Endothelial cell of umbilical vein (primary cell): ENCODE measurements at regions not wholly inside any gene's neighbourhood (a gene's known extent, or its start where the extent isn't known, plus 50 kb on each side); places are given as distances from the start of the nearest gene placed in this dataset.

Experiments used
- BruUV-seq: library from RNA; stranded (reverse); fragments of 400-500 nt; replicated peaks from 2 replicates; lab custom pipeline; 2021; lab: Mats Ljungman, UMichigan
- CTCF ChIA-PET: fragments of 300-600, 350-600 bp; sonication (Branson Sonifier 250); formaldehyde crosslinking; loops from one replicate; lab custom pipeline; 2021; ENCODE audit warnings: antibody characterized with exemption, inconsistent platforms; lab: Charles Lee
- POLR2A ChIA-PET: fragments of 300-600, 350-600 bp; sonication (Branson Sonifier 250); formaldehyde crosslinking; loops from one replicate; lab custom pipeline; 2021; ENCODE audit warnings: antibody characterized with exemption, inconsistent platforms; lab: Charles Lee
- DNase-seq: peaks from one replicate; pipeline ENCODE4 v3.0.0-alpha.2; 2011; ENCODE audit warnings: low read depth, low spot score
- FAIRE-seq: peaks from 2 replicates; lab custom pipeline; 2011; peaks lifted over from hg19 to GRCh38; lab: Jason Lieb, UNC
- H2AFZ ChIP-seq: 2 replicates; pipeline ENCODE4 v1.6.0; 2012; ENCODE audit warnings: low read depth, low read length, control low read depth, inconsistent platforms
- H3K27ac ChIP-seq: 2 replicates; pipeline ENCODE4 v1.5.1; 2011; ENCODE audit warnings: low read depth, mild to moderate bottlenecking, control low read depth, low read length, moderate library complexity; ENCODE audit not compliant: insufficient read depth
- H3K27me3 ChIP-seq, 2 experiments: 2 replicates each; pipeline versions ENCODE4 v1.6.0 to v1.6.1; 2011; ENCODE audit warnings: low read length in 2 of 2, mixed read lengths in 1 of 2; ENCODE audit not compliant: control insufficient read depth in 2 of 2, insufficient read depth in 2 of 2
- H3K36me3 ChIP-seq, 2 experiments: 2 replicates in 1 of 2; 3 replicates in 1 of 2; pipeline ENCODE4 v1.5.1; 2011; ENCODE audit warnings: low read length in 2 of 2, mild to moderate bottlenecking in 1 of 2, moderate library complexity in 1 of 2; ENCODE audit not compliant: control insufficient read depth in 2 of 2, insufficient read depth in 2 of 2; ENCODE audit errors: extremely low read depth in 1 of 2
- H3K4me1 ChIP-seq: 3 replicates; pipeline ENCODE4 v1.5.1; 2011; ENCODE audit warnings: mild to moderate bottlenecking, low read length; ENCODE audit not compliant: control insufficient read depth, insufficient read depth; ENCODE audit errors: extremely low read depth
- H3K4me2 ChIP-seq: 2 replicates; pipeline ENCODE4 v1.6.1; 2011; ENCODE audit warnings: low read length, control low read depth, mixed read lengths; ENCODE audit not compliant: insufficient read depth
- H3K4me3 ChIP-seq, 3 experiments: fragments of 200-600 bp in 1 of 3; sonication (generic), shearing (Covaris generic) in 1 of 3; replicated peaks in 1 of 3; 2 replicates each; pipeline ENCODE4 v1.5.1; 2011 to 2016; ENCODE audit warnings: control low read depth in 3 of 3, low read length in 3 of 3, mild to moderate bottlenecking in 2 of 3, inconsistent platforms in 1 of 3, low read depth in 1 of 3, moderate library complexity in 1 of 3; ENCODE audit not compliant: insufficient read depth in 1 of 3
- H3K79me2 ChIP-seq: 2 replicates; pipeline ENCODE4 v1.6.0; 2012; ENCODE audit warnings: low read length, inconsistent platforms; ENCODE audit not compliant: control insufficient read depth, insufficient read depth
- H3K9ac ChIP-seq: replicated peaks from 2 replicates; pipeline ENCODE3; 2011; ENCODE audit warnings: low read length, control low read depth; ENCODE audit not compliant: insufficient read depth; ENCODE audit errors: extremely low read depth
- H3K9me1 ChIP-seq: replicated peaks from 3 replicates; pipeline ENCODE4 v1.6.0; 2011; ENCODE audit warnings: mild to moderate bottlenecking, low read length; ENCODE audit not compliant: control insufficient read depth, insufficient read depth; ENCODE audit errors: extremely low read depth
- H3K9me3 ChIP-seq: replicated peaks from 2 replicates; pipeline ENCODE4 v1.5.1; 2012; ENCODE audit warnings: low read length, inconsistent platforms; ENCODE audit not compliant: control insufficient read depth, insufficient read depth
- H4K20me1 ChIP-seq: replicated peaks from 2 replicates; pipeline ENCODE3; 2011; ENCODE audit warnings: mild to moderate bottlenecking, low read length; ENCODE audit not compliant: control insufficient read depth, insufficient read depth; ENCODE audit errors: extremely low read depth
- EZH2 ChIP-seq: IDR thresholded peaks from 2 replicates; pipeline ENCODE4 v1.6.1; 2012; ENCODE audit warnings: borderline replicate concordance, low read depth, mild to moderate bottlenecking, moderate library complexity, low read length, inconsistent platforms; ENCODE audit not compliant: severe bottlenecking
- FOS ChIP-seq: IDR thresholded peaks from 2 replicates; pipeline ENCODE4 v1.6.1; 2011; ENCODE audit warnings: mild to moderate bottlenecking, low read length, moderate library complexity, borderline replicate concordance; ENCODE audit not compliant: insufficient read depth
- GATA2 ChIP-seq: IDR thresholded peaks from 2 replicates; pipeline ENCODE4 v1.7.0; 2011; ENCODE audit warnings: low read depth, mild to moderate bottlenecking, moderate library complexity, mixed read lengths, low read length; ENCODE audit not compliant: insufficient read length, insufficient read depth
- JUN ChIP-seq: IDR thresholded peaks from 2 replicates; pipeline ENCODE4 v1.6.1; 2011; ENCODE audit warnings: borderline replicate concordance, low read depth; ENCODE audit not compliant: insufficient read length, insufficient read depth
- MYC ChIP-seq: IDR thresholded peaks from one replicate; pipeline ENCODE4 v1.6.1; 2011; ENCODE audit warnings: mild to moderate bottlenecking, low read depth, low read length
- POLR2A ChIP-seq: IDR thresholded peaks from 2 replicates; pipeline ENCODE4 v1.6.1; 2012; ENCODE audit warnings: low read depth, mild to moderate bottlenecking, control low read depth, low read length
- POLR2AphosphoS5 ChIP-seq: IDR thresholded peaks from 2 replicates; pipeline ENCODE4 v1.6.1; 2012; ENCODE audit warnings: low read depth, mild to moderate bottlenecking, control low read depth, low read length, moderate library complexity; ENCODE audit not compliant: insufficient read depth
- dilution Hi-C: fragments of 300-500 bp; cut with MboI; formaldehyde crosslinking; loops from one replicate; pipeline ENCODE4 v1.15.0; 2019; ENCODE audit warnings: low sequenced_read_pairs; ENCODE audit not compliant: extremely low pct_ligation_motif_present
- intact Hi-C: fragments of 100-400 bp; cut with micrococcal nuclease; formaldehyde crosslinking; loops from one replicate; pipeline ENCODE4 v1.10.0; 2022
- TF ChIP-seq, protein P1 (sequence below), 2 donors: IDR thresholded peaks; 1 replicate in 1 of 2; 2 replicates in 1 of 2; pipeline ENCODE4 v1.5.1; 2011; ENCODE audit warnings: low read length in 2 of 2, mild to moderate bottlenecking in 2 of 2, moderate library complexity in 2 of 2, control low read depth in 1 of 2, inconsistent platforms in 1 of 2, low read depth in 1 of 2; ENCODE audit not compliant: insufficient read depth in 1 of 2; ENCODE audit errors: extremely low read depth in 1 of 2
- TF ChIP-seq, protein P2 (sequence below): IDR thresholded peaks from 2 replicates; pipeline ENCODE4 v1.6.1; 2011; ENCODE audit not compliant: insufficient read depth, insufficient read length

- Histone ChIP-seq H3K79me2 (no peaks in the 10 kb centered on the region), H3K27me3 (no peaks in the 10 kb centered on the region), H3K4me1 (no peaks in the 10 kb centered on the region), H3K9me1 (no peaks in the 10 kb centered on the region), H3K4me3 (no peak overlapping the region), H3K9me3 (no peaks in the 10 kb centered on the region), H3K4me2 (no peak overlapping the region), H3K36me3 (no peaks in the 10 kb centered on the region), H4K20me1 (no peaks in the 10 kb centered on the region), H3K9ac (no peak overlapping the region), H3K27ac (no peak overlapping the region), H2AFZ (no peak overlapping the region)
- dilution Hi-C loops = no loop called here
- FAIRE-seq (no peak), DNase-seq (no peak)
- ChIA-PET POLR2A (no interaction called here), CTCF (no interaction called here)
- no TSS peak for BruUV-seq
- TF ChIP-seq, protein P1, sequence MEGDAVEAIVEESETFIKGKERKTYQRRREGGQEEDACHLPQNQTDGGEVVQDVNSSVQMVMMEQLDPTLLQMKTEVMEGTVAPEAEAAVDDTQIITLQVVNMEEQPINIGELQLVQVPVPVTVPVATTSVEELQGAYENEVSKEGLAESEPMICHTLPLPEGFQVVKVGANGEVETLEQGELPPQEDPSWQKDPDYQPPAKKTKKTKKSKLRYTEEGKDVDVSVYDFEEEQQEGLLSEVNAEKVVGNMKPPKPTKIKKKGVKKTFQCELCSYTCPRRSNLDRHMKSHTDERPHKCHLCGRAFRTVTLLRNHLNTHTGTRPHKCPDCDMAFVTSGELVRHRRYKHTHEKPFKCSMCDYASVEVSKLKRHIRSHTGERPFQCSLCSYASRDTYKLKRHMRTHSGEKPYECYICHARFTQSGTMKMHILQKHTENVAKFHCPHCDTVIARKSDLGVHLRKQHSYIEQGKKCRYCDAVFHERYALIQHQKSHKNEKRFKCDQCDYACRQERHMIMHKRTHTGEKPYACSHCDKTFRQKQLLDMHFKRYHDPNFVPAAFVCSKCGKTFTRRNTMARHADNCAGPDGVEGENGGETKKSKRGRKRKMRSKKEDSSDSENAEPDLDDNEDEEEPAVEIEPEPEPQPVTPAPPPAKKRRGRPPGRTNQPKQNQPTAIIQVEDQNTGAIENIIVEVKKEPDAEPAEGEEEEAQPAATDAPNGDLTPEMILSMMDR (IDR thresholded peaks at IDR 0.05; ENCODE audit: extremely low read depth in 1 of 2, insufficient read depth in 1 of 2, low read depth in 1 of 2, low read length in 2 of 2) = no peak
- TF ChIP-seq FOS (no peak), JUN (no peak), POLR2AphosphoS5 (no peak), MYC (no peak), EZH2 (no peak)
- intact Hi-C loops = no loop called here
These were observed 183.5 kb downstream of the DSC3 start for GRCh38 chr18:30859036-30859435.

DNA sequence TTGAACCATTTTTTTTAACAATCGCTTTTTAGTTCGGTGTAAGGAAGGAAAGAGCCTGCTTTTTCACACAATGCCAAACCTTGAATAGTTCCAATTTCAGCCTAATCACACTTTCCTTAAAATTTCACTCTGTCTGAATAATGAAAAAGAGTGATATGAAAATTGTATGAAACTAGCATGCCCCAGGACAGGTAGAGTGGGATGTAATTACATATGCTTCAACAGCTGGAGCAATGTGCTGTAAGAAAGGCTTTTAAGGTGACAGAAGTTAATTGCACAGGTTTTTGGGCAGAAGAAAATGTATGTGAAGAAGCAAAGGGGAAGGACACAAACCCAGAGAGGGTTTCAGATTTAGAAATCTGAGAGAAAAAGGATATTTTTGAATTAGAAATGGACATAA is 184.0 kb downstream of the DSC3 start:
- intact Hi-C loops = no loop called here
- FAIRE-seq = no peak
- Histone ChIP-seq H3K36me3 (no peaks in the 10 kb centered on the region), H3K9me1 (no peaks in the 10 kb centered on the region), H3K79me2 (no peaks in the 10 kb centered on the region), H3K4me2 (no peak overlapping the region), H3K9me3 (no peaks in the 10 kb centered on the region), H3K4me1 (no peaks in the 10 kb centered on the region), H3K9ac (no peak overlapping the region), H3K27ac (no peak overlapping the region), H3K4me3 (no peak overlapping the region), H3K27me3 (no peaks in the 10 kb centered on the region), H4K20me1 (no peaks in the 10 kb centered on the region), H2AFZ (no peak overlapping the region)
- no TSS peak for BruUV-seq
- POLR2A ChIA-PET = no interaction called here
- dilution Hi-C loops = no loop called here
- CTCF ChIA-PET = no interaction called here
- no peak for DNase-seq
- no peak for TF ChIP-seq GATA2
- no peak for TF ChIP-seq POLR2A
- no peak for TF ChIP-seq POLR2AphosphoS5
- no peak for TF ChIP-seq JUN
- no peak for TF ChIP-seq MYC
- TF ChIP-seq FOS = no peak
- TF ChIP-seq, protein P2, sequence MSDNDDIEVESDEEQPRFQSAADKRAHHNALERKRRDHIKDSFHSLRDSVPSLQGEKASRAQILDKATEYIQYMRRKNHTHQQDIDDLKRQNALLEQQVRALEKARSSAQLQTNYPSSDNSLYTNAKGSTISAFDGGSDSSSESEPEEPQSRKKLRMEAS = no peak
- no peak for TF ChIP-seq EZH2
- TF ChIP-seq, protein P1 (IDR thresholded peaks at IDR 0.05; ENCODE audit: extremely low read depth in 1 of 2, insufficient read depth in 1 of 2, low read depth in 1 of 2, low read length in 2 of 2) = no peak
